Activated T-cell treated with anti-CD3 and anti-CD28 coated beads, Interleukin-2, amount 50 U/mL, for 4 hours (primary cell): ENCODE measurements at regions not wholly inside any gene's neighbourhood (a gene's known extent, or its start where the extent isn't known, plus 50 kb on each side); places are given as distances from the start of the nearest gene placed in this dataset.
"Not testable (repeated sequence)": the region's sequence is repeated elsewhere in the genome, so short reads cannot be mapped to it uniquely, and the experiment has no call there.

ENCODE experiments used
- ATAC-seq, 2 donors: fragments of 200-7000 bp; cut with Tn5 transposase; one replicate each; pipeline ENCODE4 v1.10.0; 2021
- DNase-seq: peaks from one replicate; pipeline ENCODE4 v3.0.0-alpha.2; 2020
- H3K27me3 Mint-ChIP-seq: one replicate; pipeline ENCODE4 v1.8.0; 2021; ENCODE audit warnings: low read depth, mixed read lengths
- H3K36me3 Mint-ChIP-seq: one replicate; pipeline ENCODE4 v1.8.0; 2022; ENCODE audit warnings: mixed read lengths; ENCODE audit not compliant: insufficient read depth
- H3K4me1 Mint-ChIP-seq: one replicate; pipeline ENCODE4 v1.8.0; 2021; ENCODE audit warnings: low read depth, mixed read lengths
- H3K4me3 Mint-ChIP-seq: one replicate; pipeline ENCODE4 v1.8.0; 2021; ENCODE audit warnings: mild to moderate bottlenecking, moderate library complexity, mixed read lengths
- H3K9me3 Mint-ChIP-seq: one replicate; pipeline ENCODE4 v1.8.0; 2021; ENCODE audit warnings: mixed read lengths

DNA sequence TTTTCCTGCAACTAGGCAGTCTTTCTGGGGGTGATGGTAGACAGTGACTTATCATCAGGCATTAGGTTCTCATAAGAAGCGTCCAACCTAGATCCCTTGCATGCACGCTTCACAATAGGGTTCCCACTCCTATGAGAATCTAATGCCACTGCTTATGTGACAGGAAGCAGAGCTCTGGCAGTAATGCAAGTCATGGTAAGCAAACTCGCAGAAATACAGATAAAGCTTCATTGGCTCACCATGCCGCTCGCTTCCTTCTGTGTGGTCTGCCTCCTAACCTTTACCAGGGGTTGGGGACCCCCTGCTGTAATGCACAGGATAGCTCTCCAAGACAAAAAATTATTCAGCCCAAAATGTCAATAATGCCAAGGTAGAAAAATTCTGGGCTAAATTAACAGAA lies 864.2 kb downstream of the TRHDE start:
- no peak for DNase-seq
- no peak for ATAC-seq
- Mint-ChIP-seq H3K4me1 (no peaks in the 10 kb centered on the region), H3K27me3 (no peaks in the 10 kb centered on the region), H3K36me3 (no peaks in the 10 kb centered on the region), H3K4me3 (no peak overlapping the region), H3K9me3 (peaks cover 4% of the 10 kb centered on the region)

DNA sequence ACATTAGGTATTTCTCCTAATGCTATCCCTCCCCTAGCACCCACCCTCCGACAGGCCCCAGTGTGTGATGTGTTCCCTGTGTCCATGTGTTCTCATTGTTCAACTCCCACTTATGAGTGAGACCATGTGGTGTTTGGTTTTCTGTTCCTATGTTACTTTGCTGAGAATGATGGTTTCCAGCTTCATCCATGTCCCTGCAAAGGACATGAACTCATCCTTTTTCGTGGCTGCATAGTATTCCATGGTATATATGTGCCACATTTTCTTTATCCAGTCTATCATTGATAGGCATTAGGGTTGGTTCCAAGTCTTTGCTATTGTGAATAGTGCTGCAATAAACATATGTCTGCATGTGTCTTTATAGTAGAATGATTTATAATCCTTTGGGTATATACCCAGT lies 867.5 kb downstream of the TRHDE start:
- H3K36me3 Mint-ChIP-seq, H3K9me3 Mint-ChIP-seq, H3K27me3 Mint-ChIP-seq, H3K4me3 Mint-ChIP-seq, H3K4me1 Mint-ChIP-seq, DNase-seq, ATAC-seq: not testable (repeated sequence)

DNA sequence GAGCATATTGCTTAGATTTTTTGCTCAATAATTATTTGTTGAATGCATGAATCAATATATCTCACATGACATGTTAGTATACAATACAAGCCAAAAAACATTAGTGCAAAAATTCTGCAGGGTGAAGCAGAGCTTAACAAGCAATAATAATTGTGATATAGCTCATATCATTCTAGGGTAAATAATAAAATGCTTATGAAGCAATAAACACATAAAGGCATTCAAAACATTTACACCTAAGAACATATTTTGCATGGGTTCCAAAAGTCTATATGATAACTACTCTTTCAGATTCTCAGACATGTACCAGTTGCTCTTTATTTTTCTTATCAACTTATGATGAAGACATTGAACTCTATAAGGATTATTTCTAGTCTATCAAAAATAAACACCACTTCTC lies 886.2 kb downstream of the TRHDE start:
- Mint-ChIP-seq H3K27me3 (no peaks in the 10 kb centered on the region), H3K36me3 (no peaks in the 10 kb centered on the region), H3K4me1 (no peaks in the 10 kb centered on the region), H3K9me3 (peaks cover 10% of the 10 kb centered on the region), H3K4me3 (no peak overlapping the region)
- ATAC-seq (no peak), DNase-seq (no peak)

DNA sequence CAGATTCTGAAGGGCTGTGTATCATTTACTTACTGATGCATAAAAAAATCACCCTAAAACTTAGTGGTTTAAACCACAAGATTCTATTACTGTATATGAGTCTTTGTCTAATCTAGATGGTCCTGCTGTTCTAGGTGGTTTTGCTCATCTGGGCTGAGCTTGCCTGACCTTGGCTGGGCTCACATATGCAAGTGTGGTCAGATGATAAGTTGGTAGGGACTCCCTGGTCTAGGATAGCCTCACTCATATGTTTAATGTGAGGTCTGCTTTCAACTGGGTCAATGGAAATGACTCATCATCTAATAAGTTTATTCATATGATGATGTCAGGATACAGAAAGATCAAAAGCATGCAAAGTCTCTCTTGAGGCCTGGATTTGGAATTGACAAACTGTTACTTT lies 887.8 kb downstream of the TRHDE start:
- Mint-ChIP-seq H3K9me3 (peaks cover 13% of the 10 kb centered on the region), H3K4me1 (no peaks in the 10 kb centered on the region), H3K27me3 (no peaks in the 10 kb centered on the region), H3K36me3 (no peaks in the 10 kb centered on the region), H3K4me3 (no peak overlapping the region)
- DNase-seq: no peak
- ATAC-seq: no peak

DNA sequence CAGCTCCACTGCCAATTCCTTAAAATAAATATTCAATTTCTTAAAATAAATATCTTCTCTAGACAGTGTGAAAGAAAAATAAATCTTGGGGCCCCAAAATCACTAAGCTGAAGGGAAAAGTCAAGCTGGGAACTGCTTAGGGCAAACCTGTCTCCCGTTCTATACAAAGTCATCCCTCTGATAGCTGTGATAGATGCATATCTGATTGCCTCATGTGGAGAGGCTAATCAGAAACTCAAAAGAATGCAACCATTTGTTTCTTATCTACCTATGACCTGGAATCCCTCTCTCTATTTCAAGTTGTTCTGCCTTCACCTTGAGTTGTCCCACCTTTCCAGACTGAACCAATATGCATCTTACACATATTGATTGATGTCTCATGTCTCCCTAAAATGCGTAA lies 889.8 kb downstream of the TRHDE start:
- no peaks in the 10 kb centered on the region for H3K36me3 Mint-ChIP-seq
- DNase-seq (no peak), ATAC-seq (no peak)
- H3K4me1 Mint-ChIP-seq: no peaks in the 10 kb centered on the region
- peaks cover 13% of the 10 kb centered on the region for H3K9me3 Mint-ChIP-seq
- no peaks in the 10 kb centered on the region for H3K27me3 Mint-ChIP-seq
- H3K4me3 Mint-ChIP-seq: no peak overlapping the region

DNA sequence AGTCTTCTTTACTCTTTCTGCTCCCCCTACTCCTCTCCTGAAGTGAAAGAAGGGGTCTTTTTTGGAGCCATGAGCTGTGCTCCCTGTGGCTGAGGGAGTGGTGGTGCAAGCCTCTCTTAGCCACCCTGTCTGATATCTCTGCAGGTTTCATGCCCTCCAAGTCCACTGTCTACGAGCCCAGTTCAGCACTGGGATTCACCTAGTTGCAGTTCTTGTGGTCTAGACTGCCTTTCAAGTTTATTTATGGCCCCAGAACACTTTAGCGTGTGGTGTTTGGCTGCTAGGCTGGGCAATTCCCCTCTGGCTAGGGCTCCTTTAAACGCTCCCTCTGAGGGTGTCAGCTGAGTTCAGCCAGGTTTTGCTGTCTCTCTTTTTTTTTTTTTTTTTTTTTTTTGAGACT lies 908.6 kb downstream of the TRHDE start:
- no peak for DNase-seq
- Mint-ChIP-seq H3K27me3 (no peaks in the 10 kb centered on the region), H3K4me3 (no peak overlapping the region), H3K9me3 (peaks cover 36% of the 10 kb centered on the region), H3K4me1 (no peaks in the 10 kb centered on the region), H3K36me3 (no peaks in the 10 kb centered on the region)
- no peak for ATAC-seq

DNA sequence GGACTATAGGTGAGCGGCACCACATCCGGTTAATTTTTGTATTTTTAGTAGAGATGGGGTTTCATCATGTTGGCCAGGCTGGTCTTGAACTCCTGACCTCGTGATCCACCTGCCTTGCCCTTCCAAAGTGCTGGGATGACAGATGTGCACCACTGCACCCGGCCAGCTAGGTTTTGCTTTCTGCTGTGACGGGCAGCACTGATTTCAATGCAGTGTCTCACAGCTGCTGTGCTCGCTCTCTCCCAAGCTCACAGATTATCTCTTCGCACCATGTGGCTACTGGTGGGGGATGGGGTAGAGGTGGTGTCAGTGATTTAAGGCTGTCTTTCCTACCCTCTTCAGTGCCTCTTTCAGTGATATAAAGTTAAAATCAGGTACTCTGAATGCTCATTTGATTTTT lies 909.1 kb downstream of the TRHDE start:
- Mint-ChIP-seq H3K4me3 (no peak overlapping the region), H3K36me3 (no peaks in the 10 kb centered on the region), H3K27me3 (no peaks in the 10 kb centered on the region), H3K4me1 (no peaks in the 10 kb centered on the region), H3K9me3 (peaks cover 38% of the 10 kb centered on the region)
- no peak for DNase-seq
- no peak for ATAC-seq

DNA sequence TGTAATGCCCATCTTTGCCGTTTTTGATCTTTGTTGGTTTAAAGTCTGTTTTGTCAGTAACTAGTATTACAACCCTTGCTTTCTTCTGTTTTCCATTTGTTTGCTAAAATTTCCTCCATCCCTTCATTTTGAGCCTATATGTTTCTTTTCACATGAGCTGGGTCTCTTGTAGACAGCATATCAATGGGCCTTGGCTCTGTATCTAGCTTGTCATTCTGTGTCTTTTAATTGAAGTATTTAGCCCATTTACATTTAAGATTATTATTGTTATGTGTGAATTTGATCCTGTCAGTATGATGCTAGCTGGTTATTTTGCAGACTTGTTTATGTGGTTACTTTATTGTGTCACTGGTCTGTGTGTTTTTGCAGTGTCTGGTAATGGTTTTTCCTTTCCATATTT lies 913.2 kb downstream of the TRHDE start:
- no peaks in the 10 kb centered on the region for H3K36me3 Mint-ChIP-seq
- no peak for DNase-seq
- H3K4me1 Mint-ChIP-seq: no peaks in the 10 kb centered on the region
- peaks cover 41% of the 10 kb centered on the region for H3K9me3 Mint-ChIP-seq
- no peaks in the 10 kb centered on the region for H3K27me3 Mint-ChIP-seq
- ATAC-seq: no peak
- no peak overlapping the region for H3K4me3 Mint-ChIP-seq

DNA sequence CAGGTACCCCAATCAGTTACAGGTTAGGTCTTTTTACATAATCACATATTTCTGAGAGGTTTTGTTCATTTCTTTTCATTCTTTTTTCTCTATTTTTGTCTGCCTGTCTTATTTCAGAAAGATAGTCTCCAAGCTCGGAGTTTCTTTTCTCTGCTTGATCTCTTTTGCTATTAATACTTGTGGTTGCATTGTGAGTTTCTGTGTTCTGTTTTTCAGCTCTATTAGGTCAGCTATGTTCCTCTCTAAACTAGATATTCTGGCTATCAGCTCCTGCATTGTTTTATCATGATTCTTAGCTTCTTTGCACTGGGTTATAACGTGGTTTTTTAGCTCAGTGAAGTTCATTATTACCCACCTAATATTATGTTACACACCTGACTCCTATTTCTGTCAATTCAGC lies 914.1 kb downstream of the TRHDE start:
- DNase-seq (no peak), ATAC-seq (no peak)
- no peaks in the 10 kb centered on the region for H3K4me1 Mint-ChIP-seq
- H3K9me3 Mint-ChIP-seq: peaks cover 41% of the 10 kb centered on the region
- H3K4me3 Mint-ChIP-seq: no peak overlapping the region
- no peaks in the 10 kb centered on the region for H3K36me3 Mint-ChIP-seq
- H3K27me3 Mint-ChIP-seq: no peaks in the 10 kb centered on the region

DNA sequence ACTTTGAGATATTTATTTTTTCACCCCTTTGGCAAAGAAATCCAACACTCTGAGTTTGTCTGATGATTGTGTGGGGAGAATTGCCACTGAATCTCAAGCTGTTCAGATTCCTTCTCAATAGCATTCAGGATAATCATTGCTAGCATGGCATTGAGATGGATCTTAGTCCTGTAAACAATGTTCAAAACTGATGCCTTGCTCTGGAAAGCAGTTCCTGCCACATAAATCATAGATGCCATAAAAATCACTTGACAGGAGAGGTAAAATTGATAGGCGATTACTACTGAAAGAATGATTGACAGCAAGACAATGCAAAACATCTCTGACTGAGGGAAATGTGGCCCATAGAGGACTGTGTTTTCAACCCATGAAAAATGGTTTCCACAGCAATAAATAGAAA lies 915.6 kb downstream of the TRHDE start:
- no peak for ATAC-seq

DNA sequence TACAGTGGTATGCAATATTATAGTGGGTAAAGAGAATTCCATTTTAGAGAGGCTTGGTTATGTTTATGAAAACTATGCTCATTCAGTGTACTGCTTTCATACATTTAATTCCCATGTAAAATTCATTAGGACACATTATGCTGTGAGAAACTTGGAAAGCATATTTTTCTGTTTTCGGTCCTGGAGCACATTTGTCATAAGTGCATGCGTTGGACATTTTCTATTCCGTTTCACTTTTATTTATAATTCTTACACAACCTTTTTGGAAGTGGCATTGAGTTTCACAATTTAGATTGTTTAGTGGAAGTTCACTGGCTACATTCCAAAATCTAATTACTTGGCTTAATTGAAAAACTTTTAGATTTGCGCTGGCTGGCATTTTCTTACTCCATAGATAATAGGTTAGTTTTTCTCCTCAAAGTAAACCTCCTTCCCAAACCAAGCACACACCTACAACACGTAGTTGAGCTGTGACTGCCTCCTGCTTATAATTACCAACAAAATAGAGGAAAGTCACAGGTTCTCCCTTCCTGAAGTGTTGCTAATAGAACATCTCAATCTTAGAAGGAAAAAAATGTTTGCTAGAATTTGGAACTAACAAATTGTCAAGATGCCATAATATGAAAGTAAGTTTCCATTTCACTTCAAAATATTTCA lies 938.5 kb downstream of the TRHDE start:
- no peak overlapping the region for H3K4me3 Mint-ChIP-seq
- H3K36me3 Mint-ChIP-seq: no peaks in the 10 kb centered on the region

More for the DNA sequence above, 915.6 kb downstream of the TRHDE start:
- Mint-ChIP-seq H3K4me3 (no peak overlapping the region), H3K9me3 (peaks cover 36% of the 10 kb centered on the region), H3K27me3 (no peaks in the 10 kb centered on the region), H3K36me3 (no peaks in the 10 kb centered on the region), H3K4me1 (no peaks in the 10 kb centered on the region)
- DNase-seq: no peak

DNA sequence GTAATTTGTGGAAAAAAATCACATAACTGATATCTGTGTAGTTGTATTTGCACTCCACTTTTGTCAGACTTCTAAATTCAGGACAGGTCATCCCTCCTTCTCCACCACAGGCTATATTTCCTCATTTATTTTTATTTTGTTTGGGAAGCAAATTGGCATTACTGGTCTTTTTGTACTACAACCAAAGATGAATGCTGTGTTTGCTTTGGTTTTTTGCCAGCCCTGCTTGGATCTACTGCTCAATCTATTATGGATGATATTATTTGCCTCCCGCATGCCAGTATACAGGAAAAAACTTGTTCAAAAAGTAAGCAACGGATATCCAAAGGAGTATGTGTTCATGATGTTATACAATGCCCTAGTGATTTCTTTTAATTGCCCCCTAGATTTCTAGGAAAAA lies 948.8 kb downstream of the TRHDE start:
- ATAC-seq: no peak
- Mint-ChIP-seq H3K9me3 (peaks cover 7% of the 10 kb centered on the region), H3K36me3 (no peaks in the 10 kb centered on the region)

More for the DNA sequence above, 938.5 kb downstream of the TRHDE start:
- Mint-ChIP-seq H3K4me1 (no peaks in the 10 kb centered on the region), H3K27me3 (no peaks in the 10 kb centered on the region), H3K9me3 (peaks cover 4% of the 10 kb centered on the region)
- DNase-seq (no peak), ATAC-seq (no peak)

DNA sequence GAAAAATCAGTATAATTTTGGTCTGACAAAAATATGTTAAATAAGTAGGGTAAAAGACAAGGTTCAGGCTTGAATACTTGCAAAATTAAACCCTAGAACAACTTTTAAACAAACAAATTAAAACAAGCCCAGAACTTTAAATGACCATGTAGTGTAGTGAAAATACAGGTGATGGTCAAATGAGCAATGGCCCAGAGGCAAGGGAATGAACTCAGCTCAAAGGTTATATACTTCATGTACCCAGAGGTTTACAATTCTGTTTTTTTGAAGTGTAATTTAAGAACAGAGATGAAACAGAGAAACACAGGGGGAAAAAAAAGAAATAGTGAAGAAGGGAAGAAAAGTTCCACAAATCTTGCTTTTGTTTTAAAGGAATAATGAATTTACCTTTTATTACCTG lies 949.2 kb downstream of the TRHDE start:
- no peaks in the 10 kb centered on the region for H3K27me3 Mint-ChIP-seq
- no peak for DNase-seq

More for the DNA sequence above, 948.8 kb downstream of the TRHDE start:
- Mint-ChIP-seq H3K27me3 (no peaks in the 10 kb centered on the region), H3K4me1 (no peaks in the 10 kb centered on the region), H3K4me3 (no peak overlapping the region)
- DNase-seq: no peak

DNA sequence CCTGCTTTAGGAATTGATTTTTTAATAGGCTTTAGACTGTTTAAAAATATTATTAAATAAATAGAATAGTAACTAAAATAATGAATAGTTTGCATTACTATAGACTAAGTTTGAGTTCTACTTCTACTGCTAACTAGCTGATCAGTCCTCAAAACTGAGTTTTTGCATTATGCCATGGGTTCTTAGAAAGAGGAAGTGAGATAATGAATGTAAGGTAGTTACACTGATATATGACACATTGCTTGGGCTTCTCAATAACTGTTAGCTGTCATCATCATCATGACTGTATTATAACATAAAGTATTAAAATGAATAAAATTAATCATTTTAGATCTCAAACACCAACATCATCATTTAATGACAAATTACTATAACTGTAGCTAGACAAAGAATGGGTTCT lies 949.7 kb downstream of the TRHDE start:
- H3K9me3 Mint-ChIP-seq: peaks cover 7% of the 10 kb centered on the region
- no peaks in the 10 kb centered on the region for H3K27me3 Mint-ChIP-seq
- no peaks in the 10 kb centered on the region for H3K36me3 Mint-ChIP-seq
- ATAC-seq (no peak), DNase-seq (no peak)
- H3K4me3 Mint-ChIP-seq: no peak overlapping the region
- no peaks in the 10 kb centered on the region for H3K4me1 Mint-ChIP-seq

More for the DNA sequence above, 949.2 kb downstream of the TRHDE start:
- Mint-ChIP-seq H3K4me1 (no peaks in the 10 kb centered on the region), H3K36me3 (no peaks in the 10 kb centered on the region), H3K4me3 (no peak overlapping the region), H3K9me3 (peaks cover 7% of the 10 kb centered on the region)
- no peak for ATAC-seq

DNA sequence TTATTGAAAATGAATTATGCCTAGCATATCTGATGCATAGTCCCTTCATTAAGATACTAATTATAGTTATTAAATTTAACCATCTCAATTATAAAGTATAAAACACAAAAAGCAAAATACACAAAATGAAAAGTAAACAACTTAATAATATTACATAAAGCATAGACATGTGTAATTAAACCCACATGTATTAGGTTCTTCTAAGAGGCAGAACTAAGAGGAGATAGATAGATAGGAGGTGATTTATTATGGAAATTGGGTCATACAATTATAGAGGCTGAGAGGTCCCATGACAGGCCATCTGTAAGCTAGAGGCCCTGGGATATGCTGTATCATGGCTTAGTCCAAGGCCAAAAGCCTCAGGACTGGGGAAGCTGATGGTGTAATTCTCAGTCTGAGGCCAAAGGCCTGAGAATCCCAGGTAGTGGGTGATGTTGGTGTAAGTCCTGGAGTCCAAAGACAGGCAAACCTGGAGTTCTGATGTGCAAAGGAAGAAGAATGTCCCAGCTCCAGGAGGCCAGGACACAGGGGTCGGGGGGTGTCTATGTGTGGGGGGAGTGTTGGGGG lies 953.3 kb downstream of the TRHDE start:
- no peak overlapping the region for H3K4me3 Mint-ChIP-seq
- peaks cover 4% of the 10 kb centered on the region for H3K9me3 Mint-ChIP-seq
- DNase-seq (no peak), ATAC-seq (no peak)
- H3K27me3 Mint-ChIP-seq: no peaks in the 10 kb centered on the region
- H3K4me1 Mint-ChIP-seq: no peaks in the 10 kb centered on the region
- H3K36me3 Mint-ChIP-seq: no peaks in the 10 kb centered on the region
